Keratinocyte (primary cell): ENCODE measurements at regions not wholly inside any gene's neighbourhood (a gene's known extent, or its start where the extent isn't known, plus 50 kb on each side); places are given as distances from the start of the nearest gene placed in this dataset.
A peak's percentile ranks its signal among the peaks of the same experiment; 100 is the strongest.

Source experiments
- DNase-seq: peaks from one replicate; pipeline ENCODE4 v3.0.0-alpha.2; 2011; ENCODE audit warnings: low read depth, missing footprints, low spot score
- FAIRE-seq: peaks from 2 replicates; lab custom pipeline; 2011; peaks lifted over from hg19 to GRCh38; lab: Jason Lieb, UNC
- H2AFZ ChIP-seq: 2 replicates; pipeline ENCODE4 v1.6.0; 2012; ENCODE audit warnings: low read length, control low read depth, inconsistent platforms; ENCODE audit not compliant: control insufficient read depth
- H3K27ac ChIP-seq: 2 replicates; pipeline ENCODE4 v1.5.1; 2011; ENCODE audit warnings: low read length; ENCODE audit not compliant: control insufficient read depth, insufficient read depth
- H3K27me3 ChIP-seq: 3 replicates; pipeline ENCODE4 v1.6.0; 2011; ENCODE audit warnings: low read length; ENCODE audit not compliant: control insufficient read depth, insufficient read depth; ENCODE audit errors: extremely low read depth
- H3K36me3 ChIP-seq, 2 experiments: 2 replicates in 1 of 2; 3 replicates in 1 of 2; pipeline ENCODE4 v1.5.1; 2011; ENCODE audit warnings: low read length in 2 of 2, mild to moderate bottlenecking in 1 of 2; ENCODE audit not compliant: control insufficient read depth in 2 of 2, insufficient read depth in 2 of 2; ENCODE audit errors: extremely low read depth in 1 of 2
- H3K4me1 ChIP-seq: 3 replicates; pipeline ENCODE4 v1.5.1; 2011; ENCODE audit warnings: low read length; ENCODE audit not compliant: control insufficient read depth, insufficient read depth; ENCODE audit errors: extremely low read depth
- H3K4me2 ChIP-seq: 3 replicates; pipeline ENCODE4 v1.6.0; 2011; ENCODE audit warnings: low read depth, low read length; ENCODE audit not compliant: control insufficient read depth, insufficient read depth; ENCODE audit errors: extremely low read depth
- H3K4me3 ChIP-seq, 3 experiments: fragments of 200-600 bp in 1 of 3; sonication (generic) in 1 of 3; 2 replicates in 2 of 3; 3 replicates in 1 of 3; pipeline ENCODE4 v1.5.1; 2011 to 2016; ENCODE audit warnings: low read length in 3 of 3, mild to moderate bottlenecking in 3 of 3, control low read depth in 2 of 3, inconsistent platforms in 1 of 3, low read depth in 1 of 3, mixed read lengths in 1 of 3, mixed run types in 1 of 3, moderate library complexity in 1 of 3; ENCODE audit not compliant: control insufficient read depth in 2 of 3, insufficient read depth in 2 of 3; ENCODE audit errors: extremely low read depth in 1 of 3
- H3K79me2 ChIP-seq: 2 replicates; pipeline ENCODE4 v1.6.0; 2012; ENCODE audit warnings: low read length; ENCODE audit not compliant: control insufficient read depth, insufficient read depth
- H3K9ac ChIP-seq: 3 replicates; pipeline ENCODE4 v1.6.0; 2011; ENCODE audit warnings: low read length; ENCODE audit not compliant: control insufficient read depth, insufficient read depth; ENCODE audit errors: extremely low read depth
- H3K9me1 ChIP-seq: 3 replicates; pipeline ENCODE4 v1.6.0; 2011; ENCODE audit warnings: low read length; ENCODE audit not compliant: control insufficient read depth, insufficient read depth; ENCODE audit errors: extremely low read depth
- H3K9me3 ChIP-seq: 2 replicates; pipeline ENCODE4 v1.5.1; 2012; ENCODE audit warnings: low read depth, low read length; ENCODE audit not compliant: control insufficient read depth
- H4K20me1 ChIP-seq: 3 replicates; pipeline ENCODE4 v1.6.0; 2011; ENCODE audit warnings: low read length; ENCODE audit not compliant: control insufficient read depth, insufficient read depth; ENCODE audit errors: extremely low read depth
- CTCF ChIP-seq, 3 experiments: IDR thresholded peaks in 1 of 3; conservative IDR thresholded peaks in 1 of 3; optimal IDR thresholded peaks in 1 of 3; 2 replicates in 2 of 3; 3 replicates in 1 of 3; pipeline versions ENCODE3 to v1.5.1; 2011; ENCODE audit warnings: low read length in 3 of 3, mild to moderate bottlenecking in 3 of 3, moderate library complexity in 2 of 3, control low read depth in 1 of 3, inconsistent platforms in 1 of 3; ENCODE audit not compliant: insufficient read depth in 2 of 3; ENCODE audit errors: extremely low read depth in 1 of 3
- EZH2 ChIP-seq: IDR thresholded peaks from one replicate; pipeline ENCODE4 v1.6.1; 2012; ENCODE audit warnings: inconsistent platforms, mild to moderate bottlenecking, low read length, moderate library complexity
- dilution Hi-C: fragments of 300-500 bp; cut with MboI; formaldehyde crosslinking; loops from one replicate; pipeline ENCODE4 v1.7.0; 2020; ENCODE audit warnings: low sequenced_read_pairs; ENCODE audit not compliant: extremely low pct_ligation_motif_present

DNA sequence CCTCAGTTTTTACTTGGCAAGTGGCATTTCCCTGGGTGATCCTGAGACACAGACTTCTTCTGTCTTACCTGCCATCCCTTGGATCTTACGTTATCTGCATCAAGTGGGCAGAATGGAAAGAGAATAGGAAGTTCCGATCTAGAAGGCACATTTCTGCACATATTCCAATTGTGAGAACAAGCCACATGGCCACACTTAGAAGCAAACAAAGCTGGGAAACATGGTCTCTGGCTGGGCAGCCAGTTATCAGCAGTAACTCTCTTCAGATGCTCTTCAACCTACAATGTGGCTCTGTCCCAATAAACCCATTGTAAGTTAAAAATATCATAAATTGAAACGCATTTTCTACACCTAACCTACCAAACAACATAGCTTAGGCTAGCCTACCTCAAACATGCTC lies 67.3 kb upstream of the CCN6 start:
- peak overlapping the region; percentile 80 for H2AFZ ChIP-seq
- dilution Hi-C loops: no loop called here

DNA sequence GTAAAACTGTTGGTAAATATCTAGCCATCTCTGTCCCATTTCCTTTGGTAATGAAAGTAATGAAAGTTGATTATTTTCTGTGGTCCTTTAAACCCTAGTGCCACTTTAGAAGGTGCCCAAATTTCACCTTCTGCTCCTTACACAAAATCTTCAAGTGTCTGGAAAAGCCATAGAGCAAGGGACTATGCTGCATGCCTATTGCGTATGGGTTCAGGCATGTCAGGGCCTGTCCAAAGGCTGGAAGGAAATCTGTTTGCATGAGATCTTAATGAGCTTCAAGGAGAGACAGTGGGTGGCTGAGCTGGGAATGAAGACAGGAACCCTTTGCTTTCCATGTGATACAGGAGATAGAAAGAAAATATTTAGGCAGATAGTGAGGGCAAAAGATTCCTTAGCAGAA lies 66.6 kb upstream of the CCN6 start:
- Histone ChIP-seq H3K36me3 (no peaks in the 10 kb centered on the region), H3K4me2 (peak overlapping the region; percentile 52), H3K9me1 (no peaks in the 10 kb centered on the region), H3K9me3 (no peaks in the 10 kb centered on the region), H3K4me1 (peaks cover 42% of the 10 kb centered on the region), H3K4me3 (no peak overlapping the region), H4K20me1 (no peaks in the 10 kb centered on the region), H3K27me3 (no peaks in the 10 kb centered on the region), H3K9ac (no peak overlapping the region), H3K79me2 (no peaks in the 10 kb centered on the region), H3K27ac (peak overlapping the region; percentile 96), H2AFZ (no peak overlapping the region)
- DNase-seq (no peak), FAIRE-seq (peak; percentile 96)
- dilution Hi-C loops: no loop called here
- TF ChIP-seq EZH2 (no peak), CTCF (optimal IDR thresholded peaks at IDR 0.05 in 1 of 3, IDR thresholded peaks at IDR 0.05 in 1 of 3, conservative IDR thresholded peaks at IDR 0.05 in 1 of 3; ENCODE audit: extremely low read depth in 1 of 3, insufficient read depth in 2 of 3, low read length in 3 of 3) (no peak)

More for the DNA sequence above, 67.3 kb upstream of the CCN6 start:
- H3K9me1 ChIP-seq: no peaks in the 10 kb centered on the region
- no peaks in the 10 kb centered on the region for H3K36me3 ChIP-seq
- peak overlapping the region; percentile 52 for H3K4me2 ChIP-seq
- H3K9me3 ChIP-seq: no peaks in the 10 kb centered on the region
- FAIRE-seq (peak; percentile 67), DNase-seq (no peak)
- peak overlapping the region; percentile 96 for H3K27ac ChIP-seq
- H3K9ac ChIP-seq: no peak overlapping the region
- H3K4me1 ChIP-seq: peaks cover 42% of the 10 kb centered on the region
- TF ChIP-seq CTCF (optimal IDR thresholded peaks at IDR 0.05 in 1 of 3, IDR thresholded peaks at IDR 0.05 in 1 of 3, conservative IDR thresholded peaks at IDR 0.05 in 1 of 3; ENCODE audit: extremely low read depth in 1 of 3, insufficient read depth in 2 of 3, low read length in 3 of 3): no peak
- no peak for TF ChIP-seq EZH2
- H4K20me1 ChIP-seq: no peaks in the 10 kb centered on the region
- H3K4me3 ChIP-seq: no peak overlapping the region
- no peaks in the 10 kb centered on the region for H3K27me3 ChIP-seq
- H3K79me2 ChIP-seq: no peaks in the 10 kb centered on the region
